Nephron (organoid): ENCODE measurements at regions not wholly inside any gene's neighbourhood (a gene's known extent, or its start where the extent isn't known, plus 50 kb on each side); places are given as distances from the start of the nearest gene placed in this dataset.
A peak's percentile ranks its signal among the peaks of the same experiment; 100 is the strongest.

Experiments used
- H3K27ac Mint-ChIP-seq, 3 experiments: 2 replicates each; pipeline ENCODE4 v1.8.0; 2020; ENCODE audit warnings: mixed read lengths in 3 of 3, mild to moderate bottlenecking in 2 of 3, moderate library complexity in 1 of 3
- H3K27me3 Mint-ChIP-seq: 2 replicates; pipeline ENCODE4 v1.8.0; 2021; ENCODE audit warnings: low read depth, mild to moderate bottlenecking, moderate library complexity, mixed read lengths
- H3K36me3 Mint-ChIP-seq: 2 replicates; pipeline ENCODE4 v1.8.0; 2020; ENCODE audit warnings: low read depth, mixed read lengths
- H3K4me1 Mint-ChIP-seq: 2 replicates; pipeline ENCODE4 v1.8.0; 2020; ENCODE audit warnings: mixed read lengths
- H3K4me3 Mint-ChIP-seq, 3 experiments: 2 replicates each; pipeline ENCODE4 v1.8.0; 2020; ENCODE audit warnings: mild to moderate bottlenecking in 3 of 3, mixed read lengths in 3 of 3, moderate library complexity in 2 of 3
- H3K9me3 Mint-ChIP-seq: 2 replicates; pipeline ENCODE4 v1.8.0; 2020; ENCODE audit warnings: mixed read lengths
- CTCF ChIP-seq, 3 experiments: fragments of 200-600 bp; sonication (generic); IDR thresholded peaks; one replicate each; pipeline ENCODE4 v1.5.0; 2021; ENCODE audit warnings: antibody characterized with exemption in 3 of 3; ENCODE audit not compliant: unreplicated experiment in 3 of 3

- Mint-ChIP-seq H3K4me1 (peaks cover 19% of the 10 kb centered on the region), H3K27ac (no peak overlapping the region), H3K36me3 (no peaks in the 10 kb centered on the region), H3K27me3 (no peaks in the 10 kb centered on the region), H3K4me3 (no peak overlapping the region), H3K9me3 (peaks cover 5% of the 10 kb centered on the region)
- no peak for TF ChIP-seq CTCF (IDR thresholded peaks at IDR 0.05; ENCODE audit: unreplicated experiment in 3 of 3)
These were observed 52.4 kb upstream of the ARHGAP28 start for GRCh38 chr18:6677086-6677485.

GRCh38 chr18:6679201-6679600, 50.3 kb upstream of the ARHGAP28 start:
- no peak for TF ChIP-seq CTCF (IDR thresholded peaks at IDR 0.05; ENCODE audit: unreplicated experiment in 3 of 3)
- H3K4me1 Mint-ChIP-seq: peaks cover 19% of the 10 kb centered on the region
- no peak overlapping the region for H3K4me3 Mint-ChIP-seq
- H3K27ac Mint-ChIP-seq: peak overlapping the region in 1 of 3 experiments; percentile 71
- H3K9me3 Mint-ChIP-seq: peaks cover 5% of the 10 kb centered on the region
- H3K36me3 Mint-ChIP-seq: no peaks in the 10 kb centered on the region
- H3K27me3 Mint-ChIP-seq: no peaks in the 10 kb centered on the region
